ENCODE measurements at regions not wholly inside any gene's neighbourhood (a gene's known extent, or its start where the extent isn't known, plus 50 kb on each side); places are given as distances from the start of the nearest gene placed in this dataset.

DNA sequence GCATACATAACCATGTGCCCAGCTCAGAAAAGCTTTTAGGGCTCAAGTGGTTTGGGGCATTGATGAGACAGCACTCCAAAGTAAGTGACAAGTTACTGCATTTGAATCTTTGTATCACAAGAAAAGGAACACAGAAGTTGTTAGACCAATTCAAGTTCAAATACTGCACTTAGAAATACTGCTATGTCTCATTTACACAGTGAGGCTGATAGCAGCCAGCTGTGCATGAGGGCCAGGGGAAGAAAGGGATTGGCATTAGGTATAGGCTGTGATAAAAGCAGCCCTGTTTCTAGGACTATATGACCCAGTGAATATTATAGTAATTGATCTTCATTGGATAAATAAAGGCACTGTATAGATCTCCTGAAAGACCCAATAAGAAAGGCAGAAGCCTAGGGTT, 197.8 kb upstream of the SORCS1 start:
- H3K9me3 ChIP-seq (ENCODE audit: low read length) = no peaks in the 10 kb centered on the region
- H3K4me2 ChIP-seq (ENCODE audit: low read length) = no peak overlapping the region
- H3K27ac ChIP-seq (ENCODE audit: low read depth, low read length, poor library complexity, severe bottlenecking) = no peak overlapping the region
- TF ChIP-seq EZH2phosphoT487 (IDR thresholded peaks at IDR 0.05; ENCODE audit: borderline replicate concordance, low read depth, low read length) = no peak
- TF ChIP-seq, protein P1, sequence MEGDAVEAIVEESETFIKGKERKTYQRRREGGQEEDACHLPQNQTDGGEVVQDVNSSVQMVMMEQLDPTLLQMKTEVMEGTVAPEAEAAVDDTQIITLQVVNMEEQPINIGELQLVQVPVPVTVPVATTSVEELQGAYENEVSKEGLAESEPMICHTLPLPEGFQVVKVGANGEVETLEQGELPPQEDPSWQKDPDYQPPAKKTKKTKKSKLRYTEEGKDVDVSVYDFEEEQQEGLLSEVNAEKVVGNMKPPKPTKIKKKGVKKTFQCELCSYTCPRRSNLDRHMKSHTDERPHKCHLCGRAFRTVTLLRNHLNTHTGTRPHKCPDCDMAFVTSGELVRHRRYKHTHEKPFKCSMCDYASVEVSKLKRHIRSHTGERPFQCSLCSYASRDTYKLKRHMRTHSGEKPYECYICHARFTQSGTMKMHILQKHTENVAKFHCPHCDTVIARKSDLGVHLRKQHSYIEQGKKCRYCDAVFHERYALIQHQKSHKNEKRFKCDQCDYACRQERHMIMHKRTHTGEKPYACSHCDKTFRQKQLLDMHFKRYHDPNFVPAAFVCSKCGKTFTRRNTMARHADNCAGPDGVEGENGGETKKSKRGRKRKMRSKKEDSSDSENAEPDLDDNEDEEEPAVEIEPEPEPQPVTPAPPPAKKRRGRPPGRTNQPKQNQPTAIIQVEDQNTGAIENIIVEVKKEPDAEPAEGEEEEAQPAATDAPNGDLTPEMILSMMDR (conservative IDR thresholded peaks at IDR 0.05; ENCODE audit: low read length) = no peak
- H2AFZ ChIP-seq (ENCODE audit: low read length) = no peak overlapping the region
- no peaks in the 10 kb centered on the region for H3K9me2 ChIP-seq (ENCODE audit: insufficient read depth, low read length)
- no peaks in the 10 kb centered on the region for H3K4me1 ChIP-seq (ENCODE audit: insufficient read depth, low read length, poor library complexity, severe bottlenecking)
- intact Hi-C loops (cut with micrococcal nuclease; ENCODE audit: unreplicated experiment) = no loop called here
- CTCF ChIA-PET (ENCODE audit: unreplicated experiment) = no interaction called here
- H3K4me3 ChIP-seq (ENCODE audit: low read depth, low read length, poor library complexity, severe bottlenecking) = no peak overlapping the region
- POLR2A ChIA-PET = no interaction called here
- H4K20me1 ChIP-seq (ENCODE audit: insufficient read depth, low read length) = no peaks in the 10 kb centered on the region
- no peaks in the 10 kb centered on the region for H3K79me2 ChIP-seq (ENCODE audit: insufficient read depth, low read depth, low read length)
- BruUV-seq (replicated peaks) = no TSS peak
- no peak for DNase-seq (ENCODE audit: low spot score)
- no peaks in the 10 kb centered on the region for H3K36me3 ChIP-seq (ENCODE audit: insufficient read depth, low read length)

DNA sequence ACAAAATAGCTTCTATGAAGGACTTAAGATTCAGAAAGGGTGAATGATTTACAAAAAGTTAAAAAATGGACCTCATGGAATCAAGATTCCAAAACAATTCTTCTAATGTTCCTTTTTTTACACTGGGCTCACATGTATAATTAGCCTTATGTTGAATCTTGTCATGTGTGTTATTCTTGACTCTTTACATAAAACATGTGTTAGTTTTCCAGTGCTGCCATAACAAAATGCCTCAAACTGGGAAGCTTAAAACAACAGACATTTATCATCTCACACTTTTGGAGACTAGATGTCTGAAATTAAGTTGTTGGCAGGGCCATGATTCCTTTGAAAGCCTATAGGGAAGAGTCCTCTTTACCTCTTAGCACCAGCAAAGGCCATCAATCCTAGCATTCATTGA, 192.5 kb upstream of the SORCS1 start:
- POLR2A ChIA-PET = no interaction called here
- Histone ChIP-seq H2AFZ (ENCODE audit: low read length) (no peak overlapping the region), H3K9me3 (ENCODE audit: low read length) (no peaks in the 10 kb centered on the region), H3K36me3 (ENCODE audit: insufficient read depth, low read length) (no peaks in the 10 kb centered on the region), H3K27ac (ENCODE audit: low read depth, low read length, poor library complexity, severe bottlenecking) (no peak overlapping the region), H3K4me1 (ENCODE audit: insufficient read depth, low read length, poor library complexity, severe bottlenecking) (no peaks in the 10 kb centered on the region), H3K4me2 (ENCODE audit: low read length) (no peak overlapping the region), H4K20me1 (ENCODE audit: insufficient read depth, low read length) (no peaks in the 10 kb centered on the region), H3K79me2 (ENCODE audit: insufficient read depth, low read depth, low read length) (no peaks in the 10 kb centered on the region), H3K4me3 (ENCODE audit: low read depth, low read length, poor library complexity, severe bottlenecking) (no peak overlapping the region), H3K9me2 (ENCODE audit: insufficient read depth, low read length) (no peaks in the 10 kb centered on the region)
- no peak for TF ChIP-seq EZH2phosphoT487 (IDR thresholded peaks at IDR 0.05; ENCODE audit: borderline replicate concordance, low read depth, low read length)
- TF ChIP-seq, protein P1 (conservative IDR thresholded peaks at IDR 0.05; ENCODE audit: low read length) = no peak
- CTCF ChIA-PET (ENCODE audit: unreplicated experiment) = no interaction called here
- intact Hi-C loops (cut with micrococcal nuclease; ENCODE audit: unreplicated experiment) = no loop called here
- no TSS peak for BruUV-seq (replicated peaks)
- no peak for DNase-seq (ENCODE audit: low spot score)

- ChIA-PET POLR2A (no interaction called here), CTCF (ENCODE audit: unreplicated experiment) (no interaction called here)
- no peak overlapping the region for H3K4me2 ChIP-seq (ENCODE audit: low read length)
- no peaks in the 10 kb centered on the region for H4K20me1 ChIP-seq (ENCODE audit: insufficient read depth, low read length)
- H3K36me3 ChIP-seq (ENCODE audit: insufficient read depth, low read length) = no peaks in the 10 kb centered on the region
- H2AFZ ChIP-seq (ENCODE audit: low read length) = no peak overlapping the region
- H3K9me3 ChIP-seq (ENCODE audit: low read length) = no peaks in the 10 kb centered on the region
- no peaks in the 10 kb centered on the region for H3K4me1 ChIP-seq (ENCODE audit: insufficient read depth, low read length, poor library complexity, severe bottlenecking)
- no peak overlapping the region for H3K27ac ChIP-seq (ENCODE audit: low read depth, low read length, poor library complexity, severe bottlenecking)
- intact Hi-C loops (cut with micrococcal nuclease; ENCODE audit: unreplicated experiment) = no loop called here
- BruUV-seq (replicated peaks) = no TSS peak
- no peak for DNase-seq (ENCODE audit: low spot score)
- TF ChIP-seq, protein P1 (conservative IDR thresholded peaks at IDR 0.05; ENCODE audit: low read length) = no peak
- no peak for TF ChIP-seq EZH2phosphoT487 (IDR thresholded peaks at IDR 0.05; ENCODE audit: borderline replicate concordance, low read depth, low read length)
- H3K9me2 ChIP-seq (ENCODE audit: insufficient read depth, low read length) = no peaks in the 10 kb centered on the region
- no peak overlapping the region for H3K4me3 ChIP-seq (ENCODE audit: low read depth, low read length, poor library complexity, severe bottlenecking)
- no peaks in the 10 kb centered on the region for H3K79me2 ChIP-seq (ENCODE audit: insufficient read depth, low read depth, low read length)
Measured at GRCh38 chr10:107356396-107356795, 191.9 kb upstream of the SORCS1 start.

All from OCI-LY7 (cell line).